ENCODE measurements at regions not wholly inside any gene's neighbourhood (a gene's known extent, or its start where the extent isn't known, plus 50 kb on each side); places are given as distances from the start of the nearest gene placed in this dataset.

- Histone ChIP-seq H3K4me2 (ENCODE audit: low read length) (no peak overlapping the region), H3K9me2 (ENCODE audit: insufficient read depth, low read length) (no peaks in the 10 kb centered on the region), H3K4me1 (ENCODE audit: insufficient read depth, low read length, poor library complexity, severe bottlenecking) (no peaks in the 10 kb centered on the region), H3K27ac (ENCODE audit: low read depth, low read length, poor library complexity, severe bottlenecking) (no peak overlapping the region), H3K79me2 (ENCODE audit: insufficient read depth, low read depth, low read length) (no peaks in the 10 kb centered on the region), H3K9me3 (ENCODE audit: low read length) (no peaks in the 10 kb centered on the region), H4K20me1 (ENCODE audit: insufficient read depth, low read length) (no peaks in the 10 kb centered on the region), H3K36me3 (ENCODE audit: insufficient read depth, low read length) (no peaks in the 10 kb centered on the region), H3K4me3 (ENCODE audit: low read depth, low read length, poor library complexity, severe bottlenecking) (no peak overlapping the region), H2AFZ (ENCODE audit: low read length) (no peak overlapping the region)
- no TSS peak for BruUV-seq (replicated peaks)
- CTCF ChIA-PET (ENCODE audit: unreplicated experiment) = no interaction called here
- DNase-seq (ENCODE audit: low spot score) = no peak
- no peak for TF ChIP-seq EZH2phosphoT487 (IDR thresholded peaks at IDR 0.05; ENCODE audit: borderline replicate concordance, low read depth, low read length)
- TF ChIP-seq CTCF (conservative IDR thresholded peaks at IDR 0.05; ENCODE audit: low read length) = no peak
- POLR2A ChIA-PET = no interaction called here
- intact Hi-C loops (cut with micrococcal nuclease; ENCODE audit: unreplicated experiment) = no loop called here
Measured at GRCh38 chr2:176407706-176408105, 138.5 kb downstream of the MTX2 start.

- BruUV-seq (replicated peaks) = no TSS peak
- no peak overlapping the region for H3K4me3 ChIP-seq (ENCODE audit: low read depth, low read length, poor library complexity, severe bottlenecking)
- no peak for DNase-seq (ENCODE audit: low spot score)
- no peaks in the 10 kb centered on the region for H3K36me3 ChIP-seq (ENCODE audit: insufficient read depth, low read length)
- intact Hi-C loops (cut with micrococcal nuclease; ENCODE audit: unreplicated experiment) = no loop called here
- no peaks in the 10 kb centered on the region for H3K9me2 ChIP-seq (ENCODE audit: insufficient read depth, low read length)
- H3K9me3 ChIP-seq (ENCODE audit: low read length) = no peaks in the 10 kb centered on the region
- H3K27ac ChIP-seq (ENCODE audit: low read depth, low read length, poor library complexity, severe bottlenecking) = no peak overlapping the region
- H2AFZ ChIP-seq (ENCODE audit: low read length) = no peak overlapping the region
- no peaks in the 10 kb centered on the region for H4K20me1 ChIP-seq (ENCODE audit: insufficient read depth, low read length)
- TF ChIP-seq CTCF (conservative IDR thresholded peaks at IDR 0.05; ENCODE audit: low read length) (no peak), EZH2phosphoT487 (IDR thresholded peaks at IDR 0.05; ENCODE audit: borderline replicate concordance, low read depth, low read length) (no peak)
- ChIA-PET CTCF (ENCODE audit: unreplicated experiment) (no interaction called here), POLR2A (no interaction called here)
- no peak overlapping the region for H3K4me2 ChIP-seq (ENCODE audit: low read length)
- no peaks in the 10 kb centered on the region for H3K4me1 ChIP-seq (ENCODE audit: insufficient read depth, low read length, poor library complexity, severe bottlenecking)
- H3K79me2 ChIP-seq (ENCODE audit: insufficient read depth, low read depth, low read length) = no peaks in the 10 kb centered on the region
Measured at GRCh38 chr2:176409671-176410070, 140.4 kb downstream of the MTX2 start.

GRCh38 chr2:176412136-176412535 is 142.9 kb downstream of the MTX2 start:
- H3K4me2 ChIP-seq (ENCODE audit: low read length) = no peak overlapping the region
- no peak for TF ChIP-seq CTCF (conservative IDR thresholded peaks at IDR 0.05; ENCODE audit: low read length)
- TF ChIP-seq EZH2phosphoT487 (IDR thresholded peaks at IDR 0.05; ENCODE audit: borderline replicate concordance, low read depth, low read length) = no peak

More at GRCh38 chr2:176412136-176412535, 142.9 kb downstream of the MTX2 start:
- DNase-seq (ENCODE audit: low spot score) = no peak
- H3K9me2 ChIP-seq (ENCODE audit: insufficient read depth, low read length) = no peaks in the 10 kb centered on the region
- no peaks in the 10 kb centered on the region for H4K20me1 ChIP-seq (ENCODE audit: insufficient read depth, low read length)
- H3K9me3 ChIP-seq (ENCODE audit: low read length) = no peaks in the 10 kb centered on the region
- ChIA-PET POLR2A (interaction anchor here (0.5 kb wide), 1 partner anchor 71 kb away, joined by 3 read pairs; no protein-coding TSS in a partner anchor), CTCF (ENCODE audit: unreplicated experiment) (no interaction called here)
- H3K4me1 ChIP-seq (ENCODE audit: insufficient read depth, low read length, poor library complexity, severe bottlenecking) = no peaks in the 10 kb centered on the region
- no peaks in the 10 kb centered on the region for H3K79me2 ChIP-seq (ENCODE audit: insufficient read depth, low read depth, low read length)
- no peak overlapping the region for H3K4me3 ChIP-seq (ENCODE audit: low read depth, low read length, poor library complexity, severe bottlenecking)
- no TSS peak for BruUV-seq (replicated peaks)
- intact Hi-C loops (cut with micrococcal nuclease; ENCODE audit: unreplicated experiment) = no loop called here
- no peak overlapping the region for H3K27ac ChIP-seq (ENCODE audit: low read depth, low read length, poor library complexity, severe bottlenecking)
- no peaks in the 10 kb centered on the region for H3K36me3 ChIP-seq (ENCODE audit: insufficient read depth, low read length)
- H2AFZ ChIP-seq (ENCODE audit: low read length) = no peak overlapping the region
